ENCODE measurements at regions not wholly inside any gene's neighbourhood (a gene's known extent, or its start where the extent isn't known, plus 50 kb on each side); places are given as distances from the start of the nearest gene placed in this dataset.

DNA sequence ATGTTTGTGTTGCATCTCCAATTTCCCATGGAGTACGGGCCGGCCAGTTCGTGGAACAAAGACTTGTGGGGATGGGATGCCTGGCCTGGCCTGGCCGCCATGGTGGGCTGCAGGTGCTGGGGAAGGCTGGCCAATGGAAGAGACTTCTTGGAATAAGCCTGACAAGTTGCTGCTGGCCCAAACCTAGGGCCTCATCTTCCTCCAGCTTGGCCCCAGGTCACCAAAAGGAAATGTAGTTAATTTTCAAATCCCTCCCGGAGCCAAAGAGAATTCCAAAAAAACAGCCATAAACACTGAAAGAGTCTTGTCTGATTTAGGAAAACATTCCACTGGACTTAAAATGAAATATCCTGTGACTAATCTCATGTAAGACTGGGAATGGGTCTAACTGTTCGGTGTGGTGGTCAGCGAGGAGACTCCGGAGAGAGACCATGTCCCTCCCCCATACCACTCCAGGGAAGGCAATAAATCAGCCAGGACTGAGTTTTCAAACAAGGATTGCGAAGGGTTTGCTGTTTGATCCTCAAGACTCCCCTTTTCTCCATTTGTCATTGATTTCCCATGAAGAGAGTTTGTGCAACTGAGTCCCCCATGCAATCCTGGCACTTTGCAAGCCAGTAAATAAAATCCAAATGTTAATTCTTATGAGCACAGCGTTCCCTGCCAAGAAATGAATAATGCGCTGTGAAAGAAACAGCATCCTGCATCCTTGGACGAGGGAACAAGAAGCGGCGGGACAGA, 128.7 kb upstream of the HABP2 start:
- Histone ChIP-seq H3K79me2 (ENCODE audit: low read depth) (no peaks in the 10 kb centered on the region), H3K27ac (no peak overlapping the region), H3K4me1 (replicated peaks; ENCODE audit: insufficient read depth) (no peaks in the 10 kb centered on the region), H3K9me3 (ENCODE audit: insufficient read depth, low read depth) (peaks cover 9% of the 10 kb centered on the region; the same call in 1 of the 2 replicates), H4K20me1 (ENCODE audit: insufficient read depth) (no peaks in the 10 kb centered on the region), H3K9me2 (ENCODE audit: insufficient read depth) (no peaks in the 10 kb centered on the region), H3F3A (ENCODE audit: insufficient read depth, low read depth) (peaks cover 4% of the 10 kb centered on the region; the same call in 1 of the 2 replicates), H3K27me3 (ENCODE audit: insufficient read depth, low read depth) (no peaks in the 10 kb centered on the region; the same call in 1 of the 2 replicates), H2AFZ (no peak overlapping the region), H3K36me3 (ENCODE audit: low read depth) (no peaks in the 10 kb centered on the region), H3K4me2 (no peak overlapping the region), H3K4me3 (no peak overlapping the region)
- POLR2A ChIA-PET (ENCODE audit: unreplicated experiment): no interaction called here
- intact Hi-C loops (cut with micrococcal nuclease; ENCODE audit: unreplicated experiment): no loop called here
- CTCF ChIA-PET: no interaction called here
- BruUV-seq (replicated peaks): no TSS peak
- no peak for DNase-seq
- TF ChIP-seq, protein P1, sequence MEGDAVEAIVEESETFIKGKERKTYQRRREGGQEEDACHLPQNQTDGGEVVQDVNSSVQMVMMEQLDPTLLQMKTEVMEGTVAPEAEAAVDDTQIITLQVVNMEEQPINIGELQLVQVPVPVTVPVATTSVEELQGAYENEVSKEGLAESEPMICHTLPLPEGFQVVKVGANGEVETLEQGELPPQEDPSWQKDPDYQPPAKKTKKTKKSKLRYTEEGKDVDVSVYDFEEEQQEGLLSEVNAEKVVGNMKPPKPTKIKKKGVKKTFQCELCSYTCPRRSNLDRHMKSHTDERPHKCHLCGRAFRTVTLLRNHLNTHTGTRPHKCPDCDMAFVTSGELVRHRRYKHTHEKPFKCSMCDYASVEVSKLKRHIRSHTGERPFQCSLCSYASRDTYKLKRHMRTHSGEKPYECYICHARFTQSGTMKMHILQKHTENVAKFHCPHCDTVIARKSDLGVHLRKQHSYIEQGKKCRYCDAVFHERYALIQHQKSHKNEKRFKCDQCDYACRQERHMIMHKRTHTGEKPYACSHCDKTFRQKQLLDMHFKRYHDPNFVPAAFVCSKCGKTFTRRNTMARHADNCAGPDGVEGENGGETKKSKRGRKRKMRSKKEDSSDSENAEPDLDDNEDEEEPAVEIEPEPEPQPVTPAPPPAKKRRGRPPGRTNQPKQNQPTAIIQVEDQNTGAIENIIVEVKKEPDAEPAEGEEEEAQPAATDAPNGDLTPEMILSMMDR (conservative IDR thresholded peaks at IDR 0.05): no peak
- no peak for TF ChIP-seq EZH2 (IDR thresholded peaks at IDR 0.05; ENCODE audit: low read depth)

DNA sequence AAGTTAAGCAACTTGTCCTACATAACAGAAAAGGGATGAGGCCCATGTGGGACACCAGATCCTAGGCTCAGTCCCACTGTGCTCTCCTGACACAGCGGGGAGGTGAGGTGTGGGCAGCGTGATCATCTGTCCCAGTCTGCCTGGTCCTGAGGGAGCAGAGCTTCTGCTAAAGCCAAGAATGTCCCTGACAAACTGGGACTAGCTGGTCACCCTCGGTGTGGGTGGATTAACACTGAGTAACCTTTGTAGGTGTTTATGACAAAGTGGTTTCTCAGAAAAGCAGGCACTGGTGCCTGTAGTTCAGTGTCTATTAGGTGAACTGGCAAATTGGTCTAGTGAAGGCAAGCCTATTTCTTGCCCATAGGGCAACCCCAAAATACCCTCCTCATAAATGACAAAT, 127.8 kb upstream of the HABP2 start:
- Histone ChIP-seq H3K27ac (no peak overlapping the region), H3K4me3 (no peak overlapping the region), H3K9me2 (ENCODE audit: insufficient read depth) (no peaks in the 10 kb centered on the region), H3K9me3 (ENCODE audit: insufficient read depth, low read depth) (0 out of 2 replicates have a peak, but pooled peaks cover 3% of the 10 kb centered on the region), H3K79me2 (ENCODE audit: low read depth) (no peaks in the 10 kb centered on the region), H3K4me2 (no peak overlapping the region), H3K36me3 (ENCODE audit: low read depth) (no peaks in the 10 kb centered on the region), H3K27me3 (ENCODE audit: insufficient read depth, low read depth) (no peaks in the 10 kb centered on the region; the same call in 1 of the 2 replicates), H4K20me1 (ENCODE audit: insufficient read depth) (no peaks in the 10 kb centered on the region), H2AFZ (no peak overlapping the region), H3F3A (ENCODE audit: insufficient read depth, low read depth) (peaks cover 3% of the 10 kb centered on the region; the same call in 1 of the 2 replicates), H3K4me1 (replicated peaks; ENCODE audit: insufficient read depth) (no peaks in the 10 kb centered on the region)
- DNase-seq: no peak
- BruUV-seq (replicated peaks): no TSS peak
- TF ChIP-seq, protein P1 (conservative IDR thresholded peaks at IDR 0.05): no peak
- no peak for TF ChIP-seq EZH2 (IDR thresholded peaks at IDR 0.05; ENCODE audit: low read depth)
- ChIA-PET CTCF (no interaction called here), POLR2A (ENCODE audit: unreplicated experiment) (no interaction called here)
- intact Hi-C loops (cut with micrococcal nuclease; ENCODE audit: unreplicated experiment): no loop called here

DNA sequence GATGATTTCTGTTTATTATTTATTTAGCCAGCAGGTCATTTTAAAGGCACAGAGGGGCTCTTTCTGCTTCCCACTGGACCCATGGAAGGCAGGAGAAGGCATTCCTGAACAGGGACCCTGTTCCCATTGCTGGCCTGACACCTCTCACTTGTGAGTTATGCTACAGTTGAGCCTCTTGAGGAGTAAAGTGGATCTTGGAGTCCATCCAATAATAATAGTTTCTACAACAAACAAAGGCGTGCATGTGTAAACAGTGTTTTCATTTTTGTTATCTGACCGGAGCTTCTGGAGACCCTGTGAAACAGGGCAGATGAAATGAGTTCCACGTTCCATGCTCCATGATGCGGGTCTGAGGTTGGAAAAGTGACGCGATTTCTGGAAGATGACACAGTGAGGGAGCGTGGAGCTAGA, 127.3 kb upstream of the HABP2 start:
- Histone ChIP-seq H3F3A (ENCODE audit: insufficient read depth, low read depth) (no peaks in the 10 kb centered on the region), H4K20me1 (ENCODE audit: insufficient read depth) (no peaks in the 10 kb centered on the region), H3K36me3 (ENCODE audit: low read depth) (no peaks in the 10 kb centered on the region), H3K9me2 (ENCODE audit: insufficient read depth) (no peaks in the 10 kb centered on the region), H3K27ac (no peak overlapping the region), H2AFZ (no peak overlapping the region), H3K4me2 (no peak overlapping the region), H3K27me3 (ENCODE audit: insufficient read depth, low read depth) (no peaks in the 10 kb centered on the region; the same call in 1 of the 2 replicates), H3K9me3 (ENCODE audit: insufficient read depth, low read depth) (no peaks in the 10 kb centered on the region), H3K4me3 (no peak overlapping the region), H3K79me2 (ENCODE audit: low read depth) (no peaks in the 10 kb centered on the region), H3K4me1 (replicated peaks; ENCODE audit: insufficient read depth) (no peaks in the 10 kb centered on the region)
- BruUV-seq (replicated peaks): no TSS peak
- CTCF ChIA-PET: no interaction called here
- no peak for DNase-seq
- intact Hi-C loops (cut with micrococcal nuclease; ENCODE audit: unreplicated experiment): no loop called here
- TF ChIP-seq, protein P1 (conservative IDR thresholded peaks at IDR 0.05): no peak
- no peak for TF ChIP-seq EZH2 (IDR thresholded peaks at IDR 0.05; ENCODE audit: low read depth)
- POLR2A ChIA-PET (ENCODE audit: unreplicated experiment): no interaction called here

Data from PC-9 (cell line).